NCI-H2171 treated with DMSO at 0.1 percent for 48 hours (cell line): ENCODE measurements at regions not wholly inside any gene's neighbourhood (a gene's known extent, or its start where the extent isn't known, plus 50 kb on each side); places are given as distances from the start of the nearest gene placed in this dataset.
"Not testable (repeated sequence)": the region's sequence is repeated elsewhere in the genome, so short reads cannot be mapped to it uniquely, and the experiment has no call there.

Experiments
- DNase-seq: peaks from one replicate; lab custom pipeline; 2025; lab: John Stamatoyannopoulos, UW

GRCh38 chr4:118504927-118505326 lies 152.1 kb upstream of the PRSS12 start:
- DNase-seq = not testable (repeated sequence)

- DNase-seq = not testable (repeated sequence)
Observed at GRCh38 chr4:118505491-118505890, 152.7 kb upstream of the PRSS12 start.

GRCh38 chr4:118512870-118513269 lies 160.1 kb upstream of the PRSS12 start:
- DNase-seq = not testable (repeated sequence)

GRCh38 chr4:118514332-118514731 lies 161.5 kb upstream of the PRSS12 start:
- DNase-seq = not testable (repeated sequence)

- not testable (repeated sequence) for DNase-seq
Observed at GRCh38 chr4:118516107-118516506, 163.3 kb upstream of the PRSS12 start.

- DNase-seq = not testable (repeated sequence)
Observed at GRCh38 chr4:118530107-118530506, 155.1 kb upstream of the METTL14 start.

- DNase-seq = not testable (repeated sequence)
Observed at GRCh38 chr4:118531947-118532346, 153.2 kb upstream of the METTL14 start.

- DNase-seq = not testable (repeated sequence)
Observed at GRCh38 chr4:118535788-118536187, 149.4 kb upstream of the METTL14 start.

GRCh38 chr4:118539412-118540077 lies 145.6 kb upstream of the METTL14 start:
- peak; percentile 3 for DNase-seq

- not testable (repeated sequence) for DNase-seq
Observed at GRCh38 chr4:118556576-118556975, 128.6 kb upstream of the METTL14 start.

- peak; percentile 61 for DNase-seq
Observed at GRCh38 chr4:118557298-118557851, 127.8 kb upstream of the METTL14 start.

GRCh38 chr4:118558188-118558587 lies 127.0 kb upstream of the METTL14 start:
- not testable (repeated sequence) for DNase-seq

GRCh38 chr4:118561559-118561958 lies 123.6 kb upstream of the METTL14 start:
- DNase-seq = not testable (repeated sequence)

GRCh38 chr4:118566003-118566513 lies 119.1 kb upstream of the METTL14 start:
- peak; percentile 75 for DNase-seq

GRCh38 chr4:118572991-118573390 lies 112.2 kb upstream of the METTL14 start:
- DNase-seq = not testable (repeated sequence)

- DNase-seq = not testable (repeated sequence)
Observed at GRCh38 chr4:118574251-118574913, 110.8 kb upstream of the METTL14 start.

GRCh38 chr4:118575057-118575456 lies 110.1 kb upstream of the METTL14 start:
- not testable (repeated sequence) for DNase-seq

GRCh38 chr4:118575726-118576125 lies 109.5 kb upstream of the METTL14 start:
- DNase-seq = not testable (repeated sequence)

- DNase-seq = not testable (repeated sequence)
Observed at GRCh38 chr4:118576709-118577219, 108.4 kb upstream of the METTL14 start.

- no peak for DNase-seq
Observed at GRCh38 chr4:118585015-118585414, 100.2 kb upstream of the METTL14 start.

GRCh38 chr4:118586357-118586790 lies 98.8 kb upstream of the METTL14 start:
- DNase-seq = peak; percentile 12

- no peak for DNase-seq
Observed at GRCh38 chr4:118587116-118587831, 97.9 kb upstream of the METTL14 start.
